Parathyroid adenoma (tissue), 2 donors: ENCODE measurements at regions not wholly inside any gene's neighbourhood (a gene's known extent, or its start where the extent isn't known, plus 50 kb on each side); places are given as distances from the start of the nearest gene placed in this dataset.

ENCODE experiments used
- H2AFZ ChIP-seq: fragments of 300-600 bp; sonication (generic); one replicate; pipeline ENCODE4 v1.7.0; 2017; ENCODE audit warnings: antibody characterized with exemption, mild to moderate bottlenecking
- H3K27ac ChIP-seq: fragments of 300-600 bp; sonication (generic); one replicate; pipeline ENCODE4 v1.7.0; 2017
- H3K27me3 ChIP-seq: fragments of 300-600 bp; sonication (generic); one replicate; pipeline ENCODE4 v1.7.0; 2017; ENCODE audit warnings: low read length; ENCODE audit not compliant: control insufficient read depth, insufficient read depth
- H3K36me3 ChIP-seq: fragments of 300-600 bp; sonication (generic); one replicate; pipeline ENCODE4 v1.7.0; 2017; ENCODE audit warnings: low read length; ENCODE audit not compliant: control insufficient read depth, insufficient read depth
- H3K4me1 ChIP-seq: fragments of 300-600 bp; sonication (generic); one replicate; pipeline ENCODE4 v1.7.0; 2017; ENCODE audit warnings: control low read depth
- H3K4me2 ChIP-seq: fragments of 300-600 bp; sonication (generic); one replicate; pipeline ENCODE4 v1.7.0; 2017; ENCODE audit warnings: low read length
- H3K4me3 ChIP-seq: fragments of 300-600 bp; sonication (generic); one replicate; pipeline ENCODE4 v1.7.0; 2017; ENCODE audit warnings: low read depth, low read length
- H3K79me2 ChIP-seq: fragments of 300-600 bp; sonication (generic); one replicate; pipeline ENCODE4 v1.7.0; 2017; ENCODE audit warnings: control low read depth
- H3K9ac ChIP-seq: fragments of 300-600 bp; sonication (generic); one replicate; pipeline ENCODE4 v1.7.0; 2017; ENCODE audit warnings: mild to moderate bottlenecking
- H3K9me3 ChIP-seq: fragments of 300-600 bp; sonication (generic); one replicate; pipeline ENCODE4 v1.7.0; 2017; ENCODE audit warnings: low read length; ENCODE audit not compliant: control insufficient read depth
- TF ChIP-seq, protein P1 (sequence below): fragments of 300-600 bp; sonication (generic); IDR thresholded peaks from one replicate; pipeline ENCODE4 v1.7.0; 2017; ENCODE audit warnings: antibody characterized with exemption, mild to moderate bottlenecking
- donor health status: primary hyperparathyroidism.

DNA sequence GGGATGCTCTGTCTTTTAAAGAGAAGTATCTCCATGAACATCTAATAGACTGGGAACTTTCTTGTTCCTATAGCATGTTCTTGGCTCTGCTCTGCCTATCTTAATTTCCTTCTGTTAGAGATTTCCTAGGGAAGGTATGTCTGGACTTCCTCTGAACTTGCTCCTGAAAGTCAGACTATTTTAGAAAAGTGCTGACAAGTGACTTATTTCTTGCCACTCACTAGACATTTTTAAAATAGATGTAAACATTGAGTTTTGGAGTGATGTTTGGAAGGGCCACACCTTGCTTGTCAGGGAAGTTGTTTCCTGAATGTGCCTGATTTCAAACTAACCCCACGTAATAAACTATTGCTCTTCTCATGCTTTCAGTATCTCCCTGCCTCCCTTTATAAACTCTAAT, 62.4 kb upstream of the ATP8A1 start:
- Histone ChIP-seq H3K79me2 (no peaks in the 10 kb centered on the region), H3K4me3 (no peak overlapping the region), H3K27me3 (no peaks in the 10 kb centered on the region), H3K27ac (no peak overlapping the region), H3K36me3 (no peaks in the 10 kb centered on the region), H3K9ac (no peak overlapping the region), H3K4me2 (no peak overlapping the region), H3K4me1 (peaks cover 5% of the 10 kb centered on the region), H2AFZ (no peak overlapping the region), H3K9me3 (no peaks in the 10 kb centered on the region)
- TF ChIP-seq, protein P1, sequence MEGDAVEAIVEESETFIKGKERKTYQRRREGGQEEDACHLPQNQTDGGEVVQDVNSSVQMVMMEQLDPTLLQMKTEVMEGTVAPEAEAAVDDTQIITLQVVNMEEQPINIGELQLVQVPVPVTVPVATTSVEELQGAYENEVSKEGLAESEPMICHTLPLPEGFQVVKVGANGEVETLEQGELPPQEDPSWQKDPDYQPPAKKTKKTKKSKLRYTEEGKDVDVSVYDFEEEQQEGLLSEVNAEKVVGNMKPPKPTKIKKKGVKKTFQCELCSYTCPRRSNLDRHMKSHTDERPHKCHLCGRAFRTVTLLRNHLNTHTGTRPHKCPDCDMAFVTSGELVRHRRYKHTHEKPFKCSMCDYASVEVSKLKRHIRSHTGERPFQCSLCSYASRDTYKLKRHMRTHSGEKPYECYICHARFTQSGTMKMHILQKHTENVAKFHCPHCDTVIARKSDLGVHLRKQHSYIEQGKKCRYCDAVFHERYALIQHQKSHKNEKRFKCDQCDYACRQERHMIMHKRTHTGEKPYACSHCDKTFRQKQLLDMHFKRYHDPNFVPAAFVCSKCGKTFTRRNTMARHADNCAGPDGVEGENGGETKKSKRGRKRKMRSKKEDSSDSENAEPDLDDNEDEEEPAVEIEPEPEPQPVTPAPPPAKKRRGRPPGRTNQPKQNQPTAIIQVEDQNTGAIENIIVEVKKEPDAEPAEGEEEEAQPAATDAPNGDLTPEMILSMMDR: no peak

GRCh38 chr4:42718336-42718735, 61.4 kb upstream of the ATP8A1 start:
- Histone ChIP-seq H3K27ac (no peak overlapping the region), H3K4me2 (no peak overlapping the region), H3K79me2 (no peaks in the 10 kb centered on the region), H3K27me3 (no peaks in the 10 kb centered on the region), H3K9me3 (no peaks in the 10 kb centered on the region), H3K4me3 (no peak overlapping the region), H2AFZ (no peak overlapping the region), H3K4me1 (peaks cover 5% of the 10 kb centered on the region), H3K9ac (no peak overlapping the region), H3K36me3 (no peaks in the 10 kb centered on the region)
- TF ChIP-seq, protein P1: no peak

DNA sequence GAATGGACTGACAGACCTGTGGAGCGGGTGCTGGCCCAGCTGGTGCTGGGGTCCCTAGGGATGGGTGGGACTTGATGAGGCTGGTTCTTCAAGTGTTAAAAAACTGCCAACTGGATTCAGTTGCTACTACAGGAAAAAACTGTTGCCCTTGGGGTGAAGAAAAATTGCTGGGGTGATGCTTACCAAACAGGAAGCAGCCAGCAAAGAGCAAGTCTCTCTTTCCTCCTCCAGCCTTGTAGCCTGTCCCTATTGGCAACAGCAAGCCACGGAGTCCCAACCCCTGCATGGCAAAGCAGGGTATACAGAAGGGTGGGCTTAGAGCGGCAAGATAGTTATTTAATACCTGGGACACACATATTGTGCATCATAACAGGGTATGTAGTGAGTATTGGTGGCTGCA, 60.1 kb upstream of the ATP8A1 start:
- H3K36me3 ChIP-seq: no peaks in the 10 kb centered on the region

DNA sequence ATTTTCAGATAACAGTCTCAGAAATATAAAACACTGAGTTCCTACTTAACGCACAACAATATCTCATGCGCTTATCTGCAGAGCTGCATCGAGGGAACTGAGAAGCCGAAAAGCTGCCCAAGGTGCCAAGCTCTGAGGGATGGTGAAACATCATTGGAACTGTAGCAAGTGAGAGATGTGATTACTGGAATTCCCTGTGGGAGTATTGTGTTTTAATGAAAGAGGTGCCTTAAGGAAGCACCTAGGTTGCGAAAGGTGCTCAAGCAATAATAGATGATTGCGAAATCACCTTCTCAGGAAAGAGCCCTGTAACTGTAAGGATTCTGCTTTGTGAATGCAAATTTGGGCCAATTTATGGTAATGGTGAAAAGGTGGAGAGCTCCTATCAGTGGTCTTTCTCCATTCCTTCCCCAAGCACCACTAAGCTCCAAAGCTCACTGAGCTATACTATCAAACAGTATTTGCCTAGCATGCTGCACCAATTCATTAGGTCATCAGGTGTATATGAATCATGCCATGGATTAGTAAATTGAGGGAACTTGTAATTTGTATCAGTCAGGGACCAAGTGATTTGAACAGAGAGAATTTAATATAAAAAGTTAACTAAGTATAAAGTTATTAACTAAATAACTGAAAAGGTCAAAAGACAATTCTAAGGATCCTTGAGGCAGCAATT, 59.0 kb upstream of the ATP8A1 start:
- no peak overlapping the region for H3K4me3 ChIP-seq
- no peak overlapping the region for H3K4me2 ChIP-seq
- TF ChIP-seq, protein P1: no peak
- H2AFZ ChIP-seq: no peak overlapping the region
- H3K27ac ChIP-seq: no peak overlapping the region
- H3K9ac ChIP-seq: no peak overlapping the region
- no peaks in the 10 kb centered on the region for H3K27me3 ChIP-seq
- no peaks in the 10 kb centered on the region for H3K79me2 ChIP-seq
- H3K9me3 ChIP-seq: no peaks in the 10 kb centered on the region
- no peaks in the 10 kb centered on the region for H3K36me3 ChIP-seq
- H3K4me1 ChIP-seq: peaks cover 5% of the 10 kb centered on the region

More for the DNA sequence above, 60.1 kb upstream of the ATP8A1 start:
- H3K4me2 ChIP-seq: no peak overlapping the region
- H3K9me3 ChIP-seq: no peaks in the 10 kb centered on the region
- no peaks in the 10 kb centered on the region for H3K27me3 ChIP-seq
- peaks cover 5% of the 10 kb centered on the region for H3K4me1 ChIP-seq
- H2AFZ ChIP-seq: no peak overlapping the region
- H3K79me2 ChIP-seq: no peaks in the 10 kb centered on the region
- H3K27ac ChIP-seq: no peak overlapping the region
- TF ChIP-seq, protein P1: no peak
- H3K9ac ChIP-seq: no peak overlapping the region
- H3K4me3 ChIP-seq: no peak overlapping the region

GRCh38 chr4:42713391-42713790, 56.5 kb upstream of the ATP8A1 start:
- no peaks in the 10 kb centered on the region for H3K9me3 ChIP-seq
- H2AFZ ChIP-seq: no peak overlapping the region
- H3K4me3 ChIP-seq: no peak overlapping the region
- no peak overlapping the region for H3K4me2 ChIP-seq
- no peaks in the 10 kb centered on the region for H3K36me3 ChIP-seq
- no peaks in the 10 kb centered on the region for H3K79me2 ChIP-seq
- H3K9ac ChIP-seq: no peak overlapping the region
- H3K27me3 ChIP-seq: no peaks in the 10 kb centered on the region
- H3K4me1 ChIP-seq: peaks cover 4% of the 10 kb centered on the region
- no peak overlapping the region for H3K27ac ChIP-seq
- TF ChIP-seq, protein P1: no peak
